ENCODE measurements at regions not wholly inside any gene's neighbourhood (a gene's known extent, or its start where the extent isn't known, plus 50 kb on each side); places are given as distances from the start of the nearest gene placed in this dataset.

DNA sequence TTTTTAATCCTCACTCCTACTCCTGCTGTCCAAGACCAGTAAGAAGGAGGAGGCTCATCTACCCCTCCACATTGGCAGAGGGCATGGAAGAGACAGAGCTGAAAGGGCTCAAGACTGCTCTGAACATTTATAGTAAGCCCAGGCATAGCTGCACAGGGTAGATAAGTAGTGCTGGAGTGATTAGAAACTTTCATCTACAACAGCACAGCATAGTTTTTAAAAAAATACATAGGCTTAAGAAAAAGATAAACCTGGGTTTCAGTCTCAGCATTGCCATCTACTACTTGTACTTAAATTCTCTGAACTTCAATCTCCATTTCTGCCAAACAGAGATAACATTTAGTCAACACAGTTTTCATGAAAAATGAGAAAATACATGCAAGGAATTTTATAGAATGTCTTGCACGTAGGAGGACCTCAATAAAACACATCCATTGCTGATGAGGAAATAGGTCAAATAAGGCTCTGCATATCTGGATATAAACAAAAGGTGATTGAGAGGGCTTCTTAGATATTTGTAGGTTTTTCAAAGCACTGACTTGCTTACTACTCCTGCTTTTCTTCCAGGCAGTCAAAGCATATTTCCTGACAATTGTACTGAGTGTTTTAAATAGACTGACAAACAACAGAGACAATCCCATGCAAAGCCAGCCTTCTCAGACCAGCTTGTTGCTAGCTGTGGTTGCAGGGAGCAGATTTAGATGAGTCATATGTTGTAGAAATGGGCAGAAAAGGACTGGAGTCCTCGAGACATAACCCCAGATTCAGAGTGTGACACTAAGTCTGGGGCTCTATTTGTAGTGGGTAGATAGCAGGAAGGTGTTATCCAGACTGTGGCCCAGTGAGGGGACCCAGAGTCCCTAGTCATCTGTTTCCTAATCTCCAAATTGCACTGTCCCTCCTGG, 107.4 kb upstream of the TAB2 start (continued):
- TF ChIP-seq CSDE1 (IDR thresholded peaks at IDR 0.05) (no peak), ZNF143 (CRISPR knock-in tag; IDR thresholded peaks at IDR 0.05) (no peak), RFX5 (IDR thresholded peaks at IDR 0.05; ENCODE audit: low read depth, low read length) (no peak), TCF3 (CRISPR knock-in tag; IDR thresholded peaks at IDR 0.05) (peak; percentile 86), GATA2 (CRISPR knock-in tag; IDR thresholded peaks at IDR 0.05) (peak; percentile 51; the same call in 1 of the 2 replicates), CREB1 (IDR thresholded peaks at IDR 0.05) (no peak), CREB1 (CRISPR knock-in tag; IDR thresholded peaks at IDR 0.05) (no peak), CBX5 (IDR thresholded peaks at IDR 0.05; ENCODE audit: borderline replicate concordance, low read depth) (no peak), TAF7 (tag; IDR thresholded peaks at IDR 0.05) (no peak), SIN3B (IDR thresholded peaks at IDR 0.05; ENCODE audit: low read depth) (no peak), BRD9 (IDR thresholded peaks at IDR 0.05; ENCODE audit: low read depth, partially characterized antibody) (no peak), TEAD1 (CRISPR knock-in tag; IDR thresholded peaks at IDR 0.05) (no peak), PHB2 (IDR thresholded peaks at IDR 0.05; ENCODE audit: low read depth) (no peak), SRF (CRISPR knock-in tag; IDR thresholded peaks at IDR 0.05) (no peak), CBFA2T2 (conservative IDR thresholded peaks at IDR 0.05) (peak; percentile 80), FOXP1 (CRISPR knock-in tag; IDR thresholded peaks at IDR 0.05) (no peak), ZFPM2 (CRISPR knock-in tag; IDR thresholded peaks at IDR 0.05) (no peak), CBFB (CRISPR knock-in tag; IDR thresholded peaks at IDR 0.05) (no peak), ZNF384 (IDR thresholded peaks at IDR 0.05; ENCODE audit: low read depth, low read length) (peak; percentile 51; the same call in 1 of the 2 replicates), CHD1 (IDR thresholded peaks at IDR 0.05; ENCODE audit: low read length) (no peak), POLR2B (IDR thresholded peaks at IDR 0.05; ENCODE audit: low read depth, partially characterized antibody) (no peak), MAZ (CRISPR knock-in tag; conservative IDR thresholded peaks at IDR 0.05 in 1 of 2, IDR thresholded peaks at IDR 0.05 in 1 of 2) (no peak), ILF3 (IDR thresholded peaks at IDR 0.05; ENCODE audit: borderline replicate concordance) (no peak), HSF4 (CRISPR knock-in tag; IDR thresholded peaks at IDR 0.05; ENCODE audit: borderline replicate concordance) (no peak)
- TF ChIP-seq, protein P1, sequence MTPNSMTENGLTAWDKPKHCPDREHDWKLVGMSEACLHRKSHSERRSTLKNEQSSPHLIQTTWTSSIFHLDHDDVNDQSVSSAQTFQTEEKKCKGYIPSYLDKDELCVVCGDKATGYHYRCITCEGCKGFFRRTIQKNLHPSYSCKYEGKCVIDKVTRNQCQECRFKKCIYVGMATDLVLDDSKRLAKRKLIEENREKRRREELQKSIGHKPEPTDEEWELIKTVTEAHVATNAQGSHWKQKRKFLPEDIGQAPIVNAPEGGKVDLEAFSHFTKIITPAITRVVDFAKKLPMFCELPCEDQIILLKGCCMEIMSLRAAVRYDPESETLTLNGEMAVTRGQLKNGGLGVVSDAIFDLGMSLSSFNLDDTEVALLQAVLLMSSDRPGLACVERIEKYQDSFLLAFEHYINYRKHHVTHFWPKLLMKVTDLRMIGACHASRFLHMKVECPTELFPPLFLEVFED (CRISPR knock-in tag; conservative IDR thresholded peaks at IDR 0.05): no peak
- TF ChIP-seq, protein P2, sequence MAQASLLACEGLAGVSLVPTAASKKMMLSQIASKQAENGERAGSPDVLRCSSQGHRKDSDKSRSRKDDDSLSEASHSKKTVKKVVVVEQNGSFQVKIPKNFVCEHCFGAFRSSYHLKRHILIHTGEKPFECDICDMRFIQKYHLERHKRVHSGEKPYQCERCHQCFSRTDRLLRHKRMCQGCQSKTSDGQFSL (CRISPR knock-in tag; IDR thresholded peaks at IDR 0.05): no peak
- TF ChIP-seq, protein P2 (tag; IDR thresholded peaks at IDR 0.05): no peak
- TF ChIP-seq, protein P3, sequence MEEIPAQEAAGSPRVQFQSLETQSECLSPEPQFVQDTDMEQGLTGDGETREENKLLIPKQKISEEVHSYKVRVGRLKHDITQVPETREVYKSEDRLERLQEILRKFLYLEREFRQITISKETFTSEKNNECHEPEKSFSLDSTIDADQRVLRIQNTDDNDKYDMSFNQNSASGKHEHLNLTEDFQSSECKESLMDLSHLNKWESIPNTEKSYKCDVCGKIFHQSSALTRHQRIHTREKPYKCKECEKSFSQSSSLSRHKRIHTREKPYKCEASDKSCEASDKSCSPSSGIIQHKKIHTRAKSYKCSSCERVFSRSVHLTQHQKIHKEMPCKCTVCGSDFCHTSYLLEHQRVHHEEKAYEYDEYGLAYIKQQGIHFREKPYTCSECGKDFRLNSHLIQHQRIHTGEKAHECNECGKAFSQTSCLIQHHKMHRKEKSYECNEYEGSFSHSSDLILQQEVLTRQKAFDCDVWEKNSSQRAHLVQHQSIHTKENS (CRISPR knock-in tag; IDR thresholded peaks at IDR 0.05): no peak
